ENCODE measurements at regions not wholly inside any gene's neighbourhood (a gene's known extent, or its start where the extent isn't known, plus 50 kb on each side); places are given as distances from the start of the nearest gene placed in this dataset.

- no peak for TF ChIP-seq CTCF (conservative IDR thresholded peaks at IDR 0.05)
- no peak for TF ChIP-seq EZH2 (IDR thresholded peaks at IDR 0.05; ENCODE audit: low read depth)
Measured at GRCh38 chr3:3689601-3690375, 109.4 kb upstream of the LRRN1 start.

All from PC-9 (cell line).